ENCODE measurements at regions not wholly inside any gene's neighbourhood (a gene's known extent, or its start where the extent isn't known, plus 50 kb on each side); places are given as distances from the start of the nearest gene placed in this dataset.

GRCh38 chr9:13378154-13378553 lies 98.7 kb upstream of the MPDZ start:
- no peak for DNase-seq

DNA sequence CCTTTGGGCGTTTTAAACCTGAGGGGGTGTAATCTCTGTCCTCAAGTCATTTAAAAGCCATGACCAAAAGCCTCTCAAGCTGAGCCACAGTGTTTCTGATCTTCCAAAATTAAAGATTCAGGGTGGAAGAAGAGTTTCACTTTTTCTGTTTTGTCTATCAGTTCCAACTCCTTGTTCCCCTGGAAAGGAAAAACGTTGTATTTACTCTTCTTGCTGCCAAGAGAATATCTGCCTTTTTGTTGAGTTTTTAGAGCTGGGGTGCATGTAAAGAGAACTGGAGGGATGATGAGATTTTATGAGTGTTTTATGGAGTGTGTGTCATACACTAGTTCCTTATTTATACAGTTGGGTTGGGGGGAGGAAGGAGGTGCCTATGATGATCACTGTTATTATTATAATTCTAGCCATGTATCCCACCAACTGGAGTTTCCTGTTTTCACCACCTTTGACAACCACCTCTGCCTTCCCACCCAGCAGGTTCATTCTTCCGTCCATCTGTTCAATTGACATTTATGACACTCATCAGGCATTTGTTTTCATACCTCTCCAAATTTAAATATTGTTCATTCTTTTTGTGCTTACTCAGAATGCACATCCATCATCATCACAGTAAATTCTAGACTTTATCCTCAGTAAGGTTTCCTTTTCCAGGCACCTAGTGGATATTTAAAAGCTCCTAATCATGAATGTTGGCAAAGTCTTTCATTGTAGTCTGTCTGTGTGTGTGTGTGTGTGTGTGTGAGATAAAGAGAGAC lies 97.9 kb upstream of the MPDZ start:
- no peak for DNase-seq

- DNase-seq, result no peak
Measured at GRCh38 chr9:13372510-13372909, 93.0 kb upstream of the MPDZ start.

DNA sequence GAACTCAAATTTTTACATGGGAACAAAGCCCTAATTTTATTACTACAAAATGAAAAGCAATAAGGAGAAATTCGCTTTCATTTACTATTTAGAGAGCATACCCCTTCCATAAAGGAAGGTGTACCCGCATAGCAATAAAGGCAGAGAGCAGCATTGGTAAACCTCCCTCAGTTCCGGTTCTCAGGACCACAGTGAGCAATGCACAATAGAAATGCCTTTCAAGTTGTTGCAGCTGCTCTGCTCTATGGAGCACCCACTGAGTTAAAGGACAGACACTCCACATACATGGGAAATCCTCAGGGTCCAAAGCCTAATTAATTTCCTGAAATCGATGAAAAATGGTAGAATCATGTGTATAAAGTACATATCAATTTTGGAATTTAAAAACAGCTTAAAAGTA lies 89.9 kb upstream of the MPDZ start:
- peak; percentile 69 for DNase-seq

DNA sequence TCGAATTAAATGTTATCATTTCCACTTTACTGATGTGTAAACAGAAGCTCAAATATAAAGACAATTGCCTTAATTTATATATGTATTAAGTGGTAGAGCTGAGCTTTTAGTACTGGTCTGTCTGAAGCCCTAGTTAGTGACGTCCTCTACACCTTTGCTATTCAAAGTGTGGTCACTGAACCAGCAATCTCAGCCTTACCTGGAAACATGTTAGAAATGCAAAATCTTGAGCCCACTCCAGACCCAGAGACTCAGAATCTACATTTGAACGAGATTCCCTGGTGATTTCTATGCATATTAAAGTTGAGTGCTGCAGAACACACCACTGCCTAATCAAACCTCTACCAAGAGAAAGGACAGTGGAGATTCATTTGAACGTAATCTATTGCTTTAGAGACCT lies 88.3 kb upstream of the MPDZ start:
- no peak for DNase-seq

DNA sequence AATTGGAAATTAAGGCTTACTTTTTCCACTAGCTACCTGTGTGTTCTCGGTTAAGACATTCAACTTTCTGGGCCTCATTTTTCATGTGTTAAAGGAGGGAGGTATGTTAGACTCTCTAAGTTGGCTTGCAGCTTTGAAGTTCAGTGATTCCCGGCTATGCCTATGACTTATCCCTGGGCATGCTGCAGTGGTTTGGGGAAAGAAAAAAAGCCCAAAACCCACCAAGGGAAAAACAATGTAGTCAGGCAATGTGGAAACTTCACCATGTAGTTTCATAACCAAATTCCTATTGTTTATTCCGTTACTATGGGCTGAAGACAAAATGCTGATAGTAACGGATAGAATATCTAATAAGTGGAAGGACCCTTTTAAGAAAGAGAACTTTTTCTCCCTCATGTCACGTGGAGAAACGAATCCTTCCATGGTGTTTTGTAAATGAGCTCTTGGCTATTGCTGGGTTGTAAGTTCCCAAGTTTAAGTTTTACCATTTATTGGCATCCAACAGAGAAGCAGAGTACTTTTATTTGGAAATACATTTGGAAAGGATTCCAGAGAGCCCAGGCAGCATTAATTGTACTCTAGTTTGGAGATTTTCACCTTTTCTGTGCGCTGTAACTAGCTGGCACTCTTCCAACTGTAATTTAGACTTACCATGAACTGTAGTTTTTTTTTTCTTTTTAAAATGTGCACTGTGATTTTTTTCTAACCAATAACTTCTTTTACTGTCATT lies 84.9 kb upstream of the MPDZ start:
- no peak for DNase-seq

- DNase-seq, result no peak
Measured at GRCh38 chr9:13361076-13361475, 81.6 kb upstream of the MPDZ start.

DNA sequence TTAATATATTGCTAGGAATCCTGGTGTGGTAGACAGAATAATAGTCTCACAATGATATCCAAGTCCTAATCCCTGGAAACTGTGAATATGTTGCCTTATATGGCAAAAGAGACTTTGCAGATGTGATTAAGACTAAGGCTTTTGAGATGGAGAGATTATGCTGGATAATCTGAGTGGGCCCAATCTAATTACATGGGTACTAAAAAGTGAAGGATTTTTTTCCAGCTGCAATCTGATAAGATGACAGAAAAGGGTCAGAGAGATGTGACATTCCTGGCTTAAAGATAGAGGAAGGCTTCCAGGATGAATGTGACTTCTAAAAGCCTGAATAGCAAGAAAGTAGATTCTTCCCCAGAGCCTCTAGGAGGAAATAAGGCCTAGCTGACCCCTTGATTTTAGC lies 80.7 kb upstream of the MPDZ start:
- no peak for DNase-seq

DNA sequence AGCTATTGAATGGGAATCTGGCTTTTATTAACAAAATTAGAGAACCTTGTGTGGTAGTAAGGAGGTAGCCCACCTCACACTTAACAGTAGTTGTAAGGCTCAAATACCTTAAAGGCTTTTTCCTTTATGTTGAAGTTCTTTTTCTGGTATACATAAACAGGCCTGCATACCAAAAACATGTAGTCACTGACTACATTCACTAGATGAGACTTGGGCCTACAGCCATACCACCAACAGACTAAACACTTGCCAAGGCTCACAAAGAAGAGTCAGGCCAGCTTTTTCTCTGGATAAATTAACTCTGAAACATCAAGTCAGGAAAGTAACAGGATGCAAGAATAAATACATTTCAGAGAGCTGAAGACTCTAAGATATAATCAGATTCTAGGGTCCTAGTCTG lies 78.6 kb upstream of the MPDZ start:
- no peak for DNase-seq

GRCh38 chr9:13354733-13355132 lies 75.2 kb upstream of the MPDZ start:
- DNase-seq, result peak; percentile 75

- no peak for DNase-seq
Measured at GRCh38 chr9:13352451-13352979, 73.0 kb upstream of the MPDZ start.

- peak; percentile 70 for DNase-seq
Measured at GRCh38 chr9:13351778-13352386, 72.4 kb upstream of the MPDZ start.

DNA sequence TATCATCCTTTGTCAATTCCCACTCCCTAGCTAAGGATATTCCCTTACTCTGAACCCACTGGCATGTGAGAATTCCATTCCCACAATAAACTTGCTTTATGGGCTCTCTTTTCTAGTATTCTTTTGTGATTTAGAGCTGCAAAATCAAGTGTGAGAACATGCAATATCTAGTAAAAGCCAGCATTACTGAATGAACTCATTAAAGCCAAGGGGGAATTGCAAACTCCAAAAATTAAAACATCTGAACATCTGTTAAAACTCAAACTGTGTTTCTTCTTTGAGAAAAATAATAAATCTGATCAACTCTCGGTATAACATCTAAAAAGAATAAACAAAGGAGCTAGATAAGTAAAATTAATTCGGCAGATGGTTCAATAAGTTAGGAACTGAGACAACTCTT lies 53.1 kb upstream of the MPDZ start:
- DNase-seq, result no peak

DNA sequence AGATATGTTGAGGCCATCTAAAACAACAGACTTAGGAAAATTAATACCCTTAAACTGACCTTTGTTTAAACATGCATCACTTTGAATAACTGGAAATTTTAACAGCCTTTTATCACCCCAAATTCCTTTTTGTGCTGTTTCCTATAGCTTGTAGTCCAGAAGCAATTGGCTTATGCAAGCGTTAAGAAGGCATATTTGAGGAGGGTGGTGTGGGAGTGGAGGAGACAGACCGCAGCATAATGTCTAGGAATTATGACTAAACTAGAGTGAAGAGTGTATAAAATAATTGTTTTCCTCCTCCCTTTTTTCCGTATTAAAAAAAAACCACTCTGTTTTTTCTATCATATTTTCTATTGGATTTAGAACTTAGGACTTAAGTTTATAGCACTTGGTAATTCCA lies 51.8 kb upstream of the MPDZ start:
- DNase-seq, result no peak

DNA sequence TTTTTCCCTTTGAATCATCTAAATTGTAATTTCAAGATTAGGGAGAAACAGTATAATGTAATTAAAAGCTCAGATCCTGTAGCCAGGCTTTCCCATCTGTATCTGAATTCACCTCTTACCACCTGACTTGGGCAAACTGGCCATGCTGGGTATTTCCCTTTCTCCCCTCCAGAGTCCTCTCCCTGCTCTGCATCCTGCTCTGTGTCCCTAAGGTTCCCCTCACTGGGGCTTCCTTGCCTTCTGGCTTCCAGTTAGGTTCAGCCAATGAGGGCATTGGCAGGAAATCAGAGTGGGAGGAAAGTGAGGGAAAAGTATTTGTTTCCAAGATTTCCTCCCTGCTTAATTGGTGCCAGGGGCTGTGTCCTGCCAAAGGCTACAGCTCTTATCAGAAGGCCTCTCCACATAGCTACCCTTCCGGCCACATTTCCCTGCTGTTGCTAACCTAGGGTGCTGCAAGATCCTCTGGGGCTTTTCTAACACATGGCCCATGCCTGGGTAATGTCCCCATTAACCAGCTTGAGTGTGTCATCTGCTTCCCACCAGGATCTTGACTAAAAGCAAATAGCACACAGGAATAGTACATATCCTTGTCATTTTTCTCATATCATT lies 51.0 kb upstream of the MPDZ start:
- no peak for DNase-seq
